ENCODE measurements at regions not wholly inside any gene's neighbourhood (a gene's known extent, or its start where the extent isn't known, plus 50 kb on each side); places are given as distances from the start of the nearest gene placed in this dataset.
A peak's percentile ranks its signal among the peaks of the same experiment; 100 is the strongest.

GRCh38 chr5:12354686-12355085, 450.4 kb upstream of the CTNND2 start:
- no peak for TF ChIP-seq CTCF (IDR thresholded peaks at IDR 0.05; ENCODE audit: insufficient read depth, missing control alignments)
- FAIRE-seq (peak; percentile 41), DNase-seq (ENCODE audit: insufficient read length, low spot score) (no peak)

- TF ChIP-seq CTCF (IDR thresholded peaks at IDR 0.05; ENCODE audit: insufficient read depth, missing control alignments): no peak
- FAIRE-seq: peak; percentile 66
- peak; percentile 32 for DNase-seq (ENCODE audit: insufficient read length, low spot score)
These were observed 439.3 kb upstream of the CTNND2 start for GRCh38 chr5:12343558-12343957.

GRCh38 chr5:12335938-12336337, 431.7 kb upstream of the CTNND2 start:
- DNase-seq (ENCODE audit: insufficient read length, low spot score) (no peak), FAIRE-seq (peak; percentile 72)
- no peak for TF ChIP-seq CTCF (IDR thresholded peaks at IDR 0.05; ENCODE audit: insufficient read depth, missing control alignments)

GRCh38 chr5:12332480-12332879, 428.2 kb upstream of the CTNND2 start:
- TF ChIP-seq CTCF (IDR thresholded peaks at IDR 0.05; ENCODE audit: insufficient read depth, missing control alignments): no peak
- DNase-seq (ENCODE audit: insufficient read length, low spot score) (no peak), FAIRE-seq (no peak)

GRCh38 chr5:12330993-12331588, 426.8 kb upstream of the CTNND2 start:
- no peak for DNase-seq (ENCODE audit: insufficient read length, low spot score)
- FAIRE-seq: no peak
- no peak for TF ChIP-seq CTCF (IDR thresholded peaks at IDR 0.05; ENCODE audit: insufficient read depth, missing control alignments)

GRCh38 chr5:12330381-12330780, 426.1 kb upstream of the CTNND2 start:
- FAIRE-seq: no peak
- TF ChIP-seq CTCF (IDR thresholded peaks at IDR 0.05; ENCODE audit: insufficient read depth, missing control alignments): no peak
- DNase-seq (ENCODE audit: insufficient read length, low spot score): no peak

GRCh38 chr5:12323637-12324229, 419.5 kb upstream of the CTNND2 start:
- FAIRE-seq: no peak
- TF ChIP-seq CTCF (IDR thresholded peaks at IDR 0.05; ENCODE audit: insufficient read depth, missing control alignments): no peak
- DNase-seq (ENCODE audit: insufficient read length, low spot score): no peak
